WERI-Rb-1 (cell line): ENCODE measurements at regions not wholly inside any gene's neighbourhood (a gene's known extent, or its start where the extent isn't known, plus 50 kb on each side); places are given as distances from the start of the nearest gene placed in this dataset.
"Not testable (repeated sequence)": the region's sequence is repeated elsewhere in the genome, so short reads cannot be mapped to it uniquely, and the experiment has no call there.

Experiments
- DNase-seq: peaks from one replicate; pipeline ENCODE4 v3.0.0-alpha.2; 2020
- H3K27ac ChIP-seq: fragments of 250-450 bp; sonication (Bioruptor Pico); 2 replicates; pipeline ENCODE4 v1.5.1; 2020; ENCODE audit warnings: mild to moderate bottlenecking, moderate library complexity
- H3K27me3 ChIP-seq: fragments of 250-450 bp; sonication (Bioruptor Pico); 2 replicates; pipeline ENCODE4 v1.5.1; 2021; ENCODE audit warnings: mild to moderate bottlenecking, low read depth, moderate library complexity; ENCODE audit not compliant: insufficient read depth, severe bottlenecking
- H3K36me3 ChIP-seq: fragments of 250-450 bp; sonication (Bioruptor Pico); 2 replicates; pipeline ENCODE4 v1.5.1; 2020; ENCODE audit warnings: mild to moderate bottlenecking, moderate library complexity
- H3K4me3 ChIP-seq: 2 replicates; pipeline ENCODE4 v1.5.1; 2011; ENCODE audit warnings: low read depth, mild to moderate bottlenecking, control low read depth, low read length
- H3K9me3 ChIP-seq: fragments of 250-450 bp; sonication (Bioruptor Pico); 2 replicates; pipeline ENCODE4 v1.5.1; 2021; ENCODE audit warnings: mild to moderate bottlenecking, moderate library complexity; ENCODE audit not compliant: severe bottlenecking
- TF ChIP-seq, protein P1 (sequence below): IDR thresholded peaks from 2 replicates; pipeline ENCODE4 v1.5.1; 2011; ENCODE audit warnings: low read depth, mild to moderate bottlenecking, control low read depth, inconsistent platforms, low read length

DNA sequence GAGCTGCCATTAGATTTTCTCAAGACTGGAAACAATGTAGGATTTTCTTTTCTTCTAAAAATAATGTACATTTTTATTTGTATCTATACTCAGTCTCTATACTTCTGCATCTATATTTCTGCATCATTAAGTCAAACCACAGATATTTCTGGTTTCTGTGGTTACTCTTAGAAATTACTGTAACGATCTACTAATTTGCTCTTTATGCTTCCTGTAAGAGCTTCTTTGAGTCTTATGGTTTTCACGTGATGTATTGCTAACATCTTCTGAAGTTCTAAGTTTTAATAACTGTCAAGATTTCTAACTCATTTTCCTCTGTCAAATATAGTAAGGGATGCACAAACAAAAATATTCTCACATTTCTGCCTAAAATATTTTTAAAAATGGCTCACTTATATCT, 1144.5 kb downstream of the HACE1 start:
- Histone ChIP-seq H3K9me3 (no peaks in the 10 kb centered on the region), H3K27me3 (no peaks in the 10 kb centered on the region), H3K27ac (no peak overlapping the region), H3K36me3 (no peaks in the 10 kb centered on the region), H3K4me3 (no peak overlapping the region)
- DNase-seq, result no peak
- TF ChIP-seq, protein P1, sequence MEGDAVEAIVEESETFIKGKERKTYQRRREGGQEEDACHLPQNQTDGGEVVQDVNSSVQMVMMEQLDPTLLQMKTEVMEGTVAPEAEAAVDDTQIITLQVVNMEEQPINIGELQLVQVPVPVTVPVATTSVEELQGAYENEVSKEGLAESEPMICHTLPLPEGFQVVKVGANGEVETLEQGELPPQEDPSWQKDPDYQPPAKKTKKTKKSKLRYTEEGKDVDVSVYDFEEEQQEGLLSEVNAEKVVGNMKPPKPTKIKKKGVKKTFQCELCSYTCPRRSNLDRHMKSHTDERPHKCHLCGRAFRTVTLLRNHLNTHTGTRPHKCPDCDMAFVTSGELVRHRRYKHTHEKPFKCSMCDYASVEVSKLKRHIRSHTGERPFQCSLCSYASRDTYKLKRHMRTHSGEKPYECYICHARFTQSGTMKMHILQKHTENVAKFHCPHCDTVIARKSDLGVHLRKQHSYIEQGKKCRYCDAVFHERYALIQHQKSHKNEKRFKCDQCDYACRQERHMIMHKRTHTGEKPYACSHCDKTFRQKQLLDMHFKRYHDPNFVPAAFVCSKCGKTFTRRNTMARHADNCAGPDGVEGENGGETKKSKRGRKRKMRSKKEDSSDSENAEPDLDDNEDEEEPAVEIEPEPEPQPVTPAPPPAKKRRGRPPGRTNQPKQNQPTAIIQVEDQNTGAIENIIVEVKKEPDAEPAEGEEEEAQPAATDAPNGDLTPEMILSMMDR, result no peak

DNA sequence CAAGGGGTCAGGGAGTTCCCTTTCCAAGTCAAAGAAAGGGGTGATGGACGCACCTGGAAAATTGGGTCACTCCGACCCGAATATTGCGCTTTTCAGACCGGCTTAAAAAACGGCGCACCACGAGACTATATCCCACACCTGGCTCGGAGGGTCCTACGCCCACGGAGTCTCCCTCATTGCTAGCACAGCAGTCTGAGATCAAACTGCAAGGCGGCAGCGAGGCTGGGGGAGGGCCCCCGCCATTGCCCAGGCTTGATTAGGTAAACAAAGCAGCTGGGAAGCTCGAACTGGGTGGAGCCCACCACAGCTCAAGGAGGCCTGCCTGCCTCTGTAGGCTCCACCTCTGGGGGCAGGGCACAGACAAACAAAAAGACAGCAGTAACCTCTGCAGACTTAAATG, 1150.5 kb downstream of the HACE1 start:
- H3K9me3 ChIP-seq, DNase-seq, H3K27ac ChIP-seq, H3K4me3 ChIP-seq, H3K27me3 ChIP-seq, H3K36me3 ChIP-seq: not testable (repeated sequence)

DNA sequence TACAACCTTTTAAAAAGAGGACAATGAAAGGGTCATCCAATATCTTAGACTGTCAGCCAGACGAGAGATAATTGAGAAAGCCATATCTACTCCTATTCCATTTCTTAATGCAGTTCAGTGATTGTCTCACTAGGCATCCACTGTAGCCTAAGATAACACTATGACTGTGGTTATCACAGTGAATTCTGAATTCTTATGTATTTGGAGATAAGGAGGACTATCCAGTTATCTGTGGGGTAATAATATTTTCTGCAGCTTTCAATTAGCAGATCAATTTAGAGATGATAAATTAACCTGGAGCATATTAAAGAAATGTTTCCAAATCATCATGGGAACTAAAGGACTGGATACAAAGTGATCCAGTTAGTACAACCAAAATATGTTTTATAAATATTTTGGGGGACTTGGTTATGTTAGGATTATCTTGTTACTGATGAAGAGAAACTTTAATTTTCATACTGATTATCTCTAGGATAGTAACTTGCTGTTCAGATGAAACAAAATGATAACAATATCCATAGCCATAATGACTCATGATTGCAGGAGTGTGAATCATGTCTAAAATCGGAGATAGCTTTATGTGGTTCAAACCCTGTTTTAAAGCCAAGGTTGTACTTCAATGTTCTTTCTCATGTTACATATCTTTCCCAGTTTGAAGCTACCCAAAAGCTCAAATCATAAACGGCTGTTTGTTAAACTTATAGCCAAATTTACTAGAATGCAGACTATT, 1152.0 kb downstream of the HACE1 start:
- H3K27ac ChIP-seq, result no peak overlapping the region
- no peaks in the 10 kb centered on the region for H3K9me3 ChIP-seq
- H3K36me3 ChIP-seq, result no peaks in the 10 kb centered on the region
- DNase-seq, result no peak
- no peak overlapping the region for H3K4me3 ChIP-seq
- H3K27me3 ChIP-seq, result no peaks in the 10 kb centered on the region
- TF ChIP-seq, protein P1, result no peak

DNA sequence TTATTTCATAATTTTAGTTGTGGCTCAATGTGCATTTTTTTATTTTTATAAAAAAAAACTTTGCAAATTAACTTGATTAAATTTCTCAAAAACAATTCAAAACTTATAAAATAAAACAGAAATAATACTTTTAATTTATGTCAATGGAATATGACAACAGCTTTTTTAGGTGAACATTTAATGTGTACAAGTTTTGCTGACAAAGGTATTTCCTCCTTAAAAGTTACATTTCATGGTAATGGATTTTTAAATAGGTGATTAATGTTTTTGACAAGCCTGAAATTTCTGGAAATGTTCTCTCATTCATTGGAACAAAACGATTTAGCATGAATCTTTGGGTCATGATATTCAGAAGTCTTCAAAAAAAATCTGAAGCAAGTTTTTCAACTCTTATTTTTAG, 1160.0 kb downstream of the HACE1 start:
- no peak overlapping the region for H3K4me3 ChIP-seq
- H3K9me3 ChIP-seq, result no peaks in the 10 kb centered on the region
- H3K27me3 ChIP-seq, result no peaks in the 10 kb centered on the region
- DNase-seq, result no peak
- TF ChIP-seq, protein P1, result no peak
- no peaks in the 10 kb centered on the region for H3K36me3 ChIP-seq
- no peak overlapping the region for H3K27ac ChIP-seq

DNA sequence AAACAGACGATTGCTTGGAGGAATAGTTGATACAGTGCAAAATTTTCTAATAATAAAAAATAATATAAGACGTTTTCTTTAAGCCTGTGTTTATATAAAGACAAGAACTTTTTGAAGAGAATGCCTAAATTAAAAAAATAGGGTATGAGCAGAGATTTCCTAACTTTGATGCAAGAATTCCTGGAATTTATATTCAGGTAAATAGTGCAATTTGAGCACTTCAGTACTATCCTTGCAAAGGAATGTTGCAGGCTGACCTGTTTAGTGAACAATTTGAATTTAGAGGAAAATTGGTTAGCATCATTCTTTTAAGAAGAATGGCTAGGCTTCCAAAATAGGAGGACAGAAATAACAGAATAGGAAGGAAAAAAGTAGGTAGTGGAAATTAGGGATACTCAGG, 1172.3 kb downstream of the HACE1 start:
- DNase-seq, result no peak
- H3K27me3 ChIP-seq, result no peaks in the 10 kb centered on the region
- H3K9me3 ChIP-seq, result no peaks in the 10 kb centered on the region
- no peak overlapping the region for H3K4me3 ChIP-seq
- TF ChIP-seq, protein P1, result no peak
- H3K27ac ChIP-seq, result no peak overlapping the region
- H3K36me3 ChIP-seq, result no peaks in the 10 kb centered on the region

DNA sequence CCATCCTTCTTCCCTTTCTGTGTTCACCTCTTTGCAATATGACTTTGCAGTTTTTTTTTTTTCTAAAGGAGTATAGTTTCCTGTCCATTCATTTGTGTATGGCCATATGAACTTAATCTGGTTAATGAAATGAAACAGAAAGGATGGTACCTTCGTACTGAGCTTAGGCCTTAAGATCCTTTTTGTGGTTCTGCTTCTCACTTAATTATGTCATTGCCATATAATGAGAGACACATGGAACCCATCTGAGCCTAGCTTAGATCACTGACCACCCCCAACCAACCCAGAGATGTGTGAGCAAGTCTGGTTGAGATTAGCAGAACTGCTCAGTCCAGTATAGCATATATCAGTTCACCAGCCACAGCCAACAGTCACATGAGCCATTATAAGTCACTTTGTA, 1179.6 kb downstream of the HACE1 start:
- H3K27me3 ChIP-seq, result no peaks in the 10 kb centered on the region
- H3K36me3 ChIP-seq, result no peaks in the 10 kb centered on the region
- H3K9me3 ChIP-seq, result peaks cover 2% of the 10 kb centered on the region
- TF ChIP-seq, protein P1, result no peak
- H3K27ac ChIP-seq, result no peak overlapping the region
- H3K4me3 ChIP-seq, result no peak overlapping the region
- no peak for DNase-seq
